ENCODE measurements at regions not wholly inside any gene's neighbourhood (a gene's known extent, or its start where the extent isn't known, plus 50 kb on each side); places are given as distances from the start of the nearest gene placed in this dataset.

- no peak for DNase-seq (ENCODE audit: low read depth in 2 of 2, low spot score in 1 of 2)
Observed at GRCh38 chr3:5270666-5271371, 83.3 kb downstream of the EDEM1 start.

DNA sequence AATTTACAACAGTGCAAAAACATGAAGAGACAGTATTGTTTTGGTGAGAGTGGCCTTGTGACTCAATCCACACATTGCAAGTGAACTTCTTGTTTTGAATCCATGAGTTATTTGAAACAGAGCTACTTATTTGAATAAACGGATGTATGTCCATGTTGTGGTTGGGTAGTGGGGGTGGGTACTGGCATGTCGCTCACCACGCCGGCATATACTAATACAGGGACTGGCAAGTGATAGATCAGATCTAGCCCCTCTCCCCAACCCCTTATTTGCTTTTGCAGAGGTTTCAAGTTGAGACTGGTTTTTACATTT is 83.8 kb downstream of the EDEM1 start:
- no peak for DNase-seq (ENCODE audit: low read depth in 2 of 2, low spot score in 1 of 2)

DNA sequence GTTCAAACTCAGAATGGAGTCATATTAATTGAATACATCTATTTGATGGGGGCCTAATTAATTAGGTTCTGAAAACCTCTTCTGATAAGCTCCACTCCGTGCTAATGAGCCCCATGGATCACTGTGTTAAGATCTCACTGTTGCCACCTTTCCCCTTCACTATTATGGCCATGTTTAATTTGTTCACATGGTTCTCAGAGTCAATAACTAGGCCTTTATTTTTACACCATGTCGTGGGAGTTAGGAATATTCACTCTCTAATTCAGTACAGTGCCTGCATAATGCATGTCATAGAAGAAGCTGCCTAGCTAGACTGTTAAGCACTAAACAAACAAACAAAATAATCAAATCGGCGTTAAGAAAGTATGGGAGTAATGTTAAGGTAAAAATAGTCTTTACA is 84.9 kb downstream of the EDEM1 start:
- DNase-seq (ENCODE audit: low read depth in 2 of 2, low spot score in 1 of 2): no peak

- no peak for DNase-seq (ENCODE audit: low read depth in 2 of 2, low spot score in 1 of 2)
Observed at GRCh38 chr3:5274091-5274490, 86.6 kb downstream of the EDEM1 start.

DNA sequence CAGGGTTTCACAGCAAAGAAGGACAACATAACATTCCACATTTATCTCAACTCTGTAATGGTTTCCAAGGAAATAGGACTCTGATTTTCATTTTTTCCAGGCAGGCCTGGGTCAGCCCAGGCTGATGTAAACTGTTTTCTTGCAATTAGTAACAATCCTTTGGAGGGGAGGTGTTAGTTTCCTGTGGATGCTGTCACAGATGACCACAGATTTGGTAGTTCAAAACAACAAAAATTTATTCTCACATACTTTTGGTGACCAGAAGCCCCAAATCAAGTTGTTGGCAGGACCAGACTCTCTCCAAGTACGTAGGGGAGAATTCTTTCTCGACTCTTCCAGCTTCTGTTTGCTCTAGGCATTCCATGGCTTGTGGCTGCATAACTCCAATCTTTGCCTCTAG is 88.0 kb downstream of the EDEM1 start:
- DNase-seq (ENCODE audit: low read depth in 2 of 2, low spot score in 1 of 2): no peak

GRCh38 chr3:5276934-5277333 is 89.4 kb downstream of the EDEM1 start:
- no peak for DNase-seq (ENCODE audit: low read depth in 2 of 2, low spot score in 1 of 2)

DNA sequence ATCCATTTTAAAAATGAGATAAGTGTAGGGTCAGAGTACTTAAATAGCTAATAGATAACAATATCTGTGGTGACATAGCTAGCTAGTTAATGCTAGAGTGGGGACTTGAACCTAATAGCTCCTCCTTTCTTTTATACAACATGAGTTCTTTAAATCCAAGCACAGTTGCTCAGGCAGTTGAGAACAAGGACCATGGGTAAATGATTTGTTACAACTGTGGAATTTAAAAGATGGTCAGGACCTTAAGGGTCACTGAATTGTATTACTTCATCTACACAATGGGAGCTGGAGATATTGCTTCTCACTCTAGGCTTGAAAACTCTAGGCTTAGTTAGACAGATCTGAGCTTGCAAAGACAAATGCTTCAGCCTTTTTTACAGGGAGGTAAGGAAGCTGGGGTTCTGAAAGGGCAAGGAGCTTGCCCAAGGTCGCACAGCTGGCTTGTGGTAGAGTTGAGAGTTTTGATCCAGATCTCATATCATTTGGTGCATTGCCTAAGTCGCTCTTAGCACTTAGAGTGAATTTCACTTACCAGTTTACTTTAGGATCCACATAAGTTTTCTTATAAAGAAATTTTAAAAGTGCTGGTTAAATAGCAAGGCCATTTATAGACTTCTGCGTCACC is 90.2 kb downstream of the EDEM1 start:
- DNase-seq (ENCODE audit: low read depth in 2 of 2, low spot score in 1 of 2): no peak

- DNase-seq (ENCODE audit: low read depth in 2 of 2, low spot score in 1 of 2): no peak
Observed at GRCh38 chr3:5278666-5279065, 91.2 kb downstream of the EDEM1 start.

GRCh38 chr3:5282703-5283102 is 95.2 kb downstream of the EDEM1 start:
- DNase-seq (ENCODE audit: low read depth in 2 of 2, low spot score in 1 of 2): no peak

DNA sequence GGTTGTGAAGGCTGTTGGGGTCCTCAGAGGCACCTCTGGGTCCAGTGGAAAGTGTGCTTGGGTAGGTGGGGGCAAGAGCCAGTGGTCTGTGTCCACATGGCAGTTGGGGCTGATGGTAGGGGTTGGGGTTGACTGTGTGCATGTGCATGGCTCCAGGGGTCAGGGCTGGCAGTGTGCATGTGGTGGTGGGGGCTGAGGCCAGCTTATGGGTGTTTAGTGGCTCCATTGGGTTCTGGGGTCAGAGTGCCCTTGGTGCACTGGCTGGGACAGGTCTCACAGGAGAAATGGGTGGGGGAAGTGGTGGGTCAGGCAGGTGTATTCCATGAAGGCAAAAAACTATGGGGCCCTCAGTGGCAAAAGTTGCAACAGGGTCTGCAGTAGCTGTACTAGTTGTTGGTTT is 97.9 kb downstream of the EDEM1 start:
- no peak for DNase-seq (ENCODE audit: low read depth in 2 of 2, low spot score in 1 of 2)

GRCh38 chr3:5290915-5291314 is 103.4 kb downstream of the EDEM1 start:
- no peak for DNase-seq (ENCODE audit: low read depth in 2 of 2, low spot score in 1 of 2)

DNA sequence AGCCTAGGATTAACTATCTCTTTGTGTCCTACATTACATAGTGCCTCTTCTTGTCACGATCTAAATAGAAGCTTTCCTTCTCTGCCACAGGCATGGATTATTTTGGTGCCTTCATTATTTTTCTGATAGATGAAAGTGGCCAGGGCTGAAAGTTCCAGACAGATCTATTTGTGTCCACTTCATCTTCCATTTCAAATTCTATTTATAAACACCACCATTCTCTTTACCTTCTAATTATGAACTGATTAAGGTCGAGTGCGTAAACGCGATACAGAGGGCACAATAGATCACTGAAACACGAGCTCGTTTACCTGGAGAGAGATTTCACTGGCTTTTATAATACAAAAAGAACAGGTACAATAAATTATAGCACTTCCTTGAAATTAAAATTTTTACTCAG is 105.0 kb downstream of the EDEM1 start:
- DNase-seq (ENCODE audit: low read depth in 2 of 2, low spot score in 1 of 2): no peak

GRCh38 chr3:5293207-5293606 is 105.7 kb downstream of the EDEM1 start:
- no peak for DNase-seq (ENCODE audit: low read depth in 2 of 2, low spot score in 1 of 2)

GRCh38 chr3:5294356-5294755 is 106.8 kb downstream of the EDEM1 start:
- DNase-seq (ENCODE audit: low read depth in 2 of 2, low spot score in 1 of 2): no peak

DNA sequence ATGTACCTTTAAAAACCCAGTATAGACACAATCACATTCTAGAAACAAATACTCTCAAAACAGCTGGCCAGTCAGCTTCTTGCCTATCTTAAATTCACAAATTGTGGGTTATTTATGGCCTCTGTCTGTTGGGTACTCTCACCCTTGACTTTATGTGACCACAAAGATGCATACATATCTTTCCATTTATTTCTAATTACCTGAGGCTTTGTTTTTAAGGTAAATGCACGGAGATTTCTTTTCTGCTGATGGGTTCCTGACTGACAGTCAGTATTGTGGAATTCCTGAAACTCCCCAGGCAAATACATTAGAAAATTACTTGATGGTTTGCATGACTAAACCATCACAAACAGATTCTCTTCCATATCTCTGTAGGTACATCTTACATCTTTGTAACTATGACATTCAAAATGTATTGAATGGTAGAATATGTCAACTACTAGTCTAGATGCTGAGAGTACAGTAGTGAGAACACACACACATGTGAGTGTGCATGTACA is 107.7 kb downstream of the EDEM1 start:
- DNase-seq (ENCODE audit: low read depth in 2 of 2, low spot score in 1 of 2): no peak

GRCh38 chr3:5296362-5296761 is 108.9 kb downstream of the EDEM1 start:
- DNase-seq (ENCODE audit: low read depth in 2 of 2, low spot score in 1 of 2): no peak

DNA sequence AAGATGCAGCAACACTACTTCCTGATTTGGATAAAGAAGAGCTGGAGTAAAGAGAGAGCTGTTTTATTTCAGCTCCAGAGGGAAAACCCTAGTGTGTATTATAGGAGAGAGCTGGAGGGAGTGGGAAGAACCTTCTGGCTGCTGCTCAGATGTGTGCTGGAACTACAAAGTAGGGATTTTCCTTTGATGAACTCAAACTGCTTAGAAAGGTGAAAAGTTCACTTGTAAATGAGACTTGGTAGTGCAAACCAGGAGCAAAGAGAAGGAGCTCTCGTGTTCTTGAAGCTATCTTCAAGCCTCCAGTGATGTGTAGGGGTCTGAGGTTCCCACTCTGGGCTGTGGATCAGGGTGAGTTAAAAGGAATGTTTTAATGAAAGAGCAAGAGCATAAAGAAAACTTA is 110.4 kb downstream of the EDEM1 start:
- no peak for DNase-seq (ENCODE audit: low read depth in 2 of 2, low spot score in 1 of 2)

DNA sequence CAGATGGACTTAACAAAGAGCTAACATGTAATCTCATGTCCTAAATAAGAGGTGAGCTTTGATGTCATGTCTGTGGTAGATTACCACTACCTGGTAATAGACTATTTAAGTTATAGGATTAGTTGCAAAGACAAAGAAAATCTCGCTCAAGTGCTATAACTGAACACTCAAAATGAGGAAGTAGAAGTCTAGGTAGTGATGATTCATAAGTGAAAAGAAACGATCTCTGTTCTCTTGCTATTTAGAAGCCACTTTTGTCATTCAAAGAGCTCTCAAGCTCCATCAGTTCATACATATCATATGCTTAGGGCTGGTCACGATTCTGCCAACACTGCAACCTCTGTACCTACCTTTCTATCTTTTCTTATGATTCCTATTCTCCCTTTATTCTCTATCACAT is 110.9 kb downstream of the EDEM1 start:
- DNase-seq (ENCODE audit: low read depth in 2 of 2, low spot score in 1 of 2): no peak

DNA sequence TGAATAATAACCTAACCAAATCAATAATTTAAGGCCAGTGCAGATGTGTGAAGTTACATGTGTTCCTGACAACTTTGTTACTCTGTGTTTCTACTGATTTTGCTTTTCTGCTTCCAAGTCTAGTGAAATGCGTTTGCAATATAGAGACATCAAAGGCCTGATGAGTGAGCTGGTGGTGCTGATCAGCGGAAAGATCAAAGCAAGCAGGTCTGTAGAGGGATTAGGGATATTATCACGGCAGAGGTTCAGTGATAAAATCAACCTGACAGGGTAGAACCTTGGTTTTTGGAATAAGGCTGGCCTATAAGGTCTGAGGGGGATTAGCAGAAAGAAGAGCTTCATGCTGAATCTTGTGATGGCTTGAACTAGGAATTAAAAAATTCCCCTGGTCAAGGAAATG is 111.7 kb downstream of the EDEM1 start:
- DNase-seq (ENCODE audit: low read depth in 2 of 2, low spot score in 1 of 2): no peak

- no peak for DNase-seq (ENCODE audit: low read depth in 2 of 2, low spot score in 1 of 2)
Observed at GRCh38 chr3:5300638-5301037, 113.1 kb downstream of the EDEM1 start.

DNA sequence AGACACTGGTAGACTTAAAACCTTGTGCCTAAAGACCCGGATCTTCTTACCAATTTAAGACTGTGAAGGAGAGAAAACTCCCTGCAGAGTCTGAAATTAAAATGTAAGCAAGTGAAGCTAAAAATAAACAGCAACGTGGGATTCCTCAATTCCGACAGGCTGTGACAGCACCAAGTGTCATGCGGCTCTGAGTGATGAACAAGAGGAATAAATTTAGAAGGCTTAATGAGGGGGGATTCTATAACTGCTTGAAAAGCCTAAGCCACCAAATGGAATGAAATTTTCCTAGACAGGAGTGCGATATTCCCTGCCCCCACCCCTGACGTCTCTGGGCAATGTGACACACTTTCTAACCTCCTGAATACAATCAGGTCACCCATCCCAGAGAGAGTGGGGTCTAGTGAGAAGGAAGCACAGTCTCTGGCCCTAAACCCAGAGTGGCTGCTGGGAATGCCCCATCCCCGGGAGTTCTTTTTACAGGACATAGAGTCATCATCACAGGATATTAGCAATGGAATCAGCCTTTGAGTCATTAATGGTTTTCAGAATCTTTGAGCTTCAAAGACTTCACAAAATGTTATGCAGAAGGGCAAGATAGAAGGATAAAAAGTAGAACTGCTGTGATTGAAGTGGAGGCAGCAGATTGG is 114.3 kb downstream of the EDEM1 start:
- no peak for DNase-seq (ENCODE audit: low read depth in 2 of 2, low spot score in 1 of 2)

DNA sequence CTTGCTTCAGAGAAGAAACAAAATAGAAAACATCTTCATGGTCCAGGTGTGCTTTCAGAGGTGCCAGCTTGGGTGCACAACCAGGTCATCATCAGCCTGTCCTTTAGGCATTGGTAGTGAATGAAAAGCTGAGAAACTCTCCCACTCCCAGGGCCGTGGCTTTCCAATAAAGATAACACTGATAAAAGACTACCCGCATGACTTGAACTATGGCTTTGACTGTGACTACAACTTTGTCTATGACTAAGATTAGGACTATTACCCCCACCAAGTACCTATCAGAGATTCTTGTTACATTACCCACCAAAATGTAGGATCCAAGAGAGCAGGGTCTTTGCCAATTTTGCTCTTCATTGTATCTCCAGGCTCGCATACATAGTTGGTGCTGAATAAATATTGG is 115.2 kb downstream of the EDEM1 start:
- no peak for DNase-seq (ENCODE audit: low read depth in 2 of 2, low spot score in 1 of 2)

DNA sequence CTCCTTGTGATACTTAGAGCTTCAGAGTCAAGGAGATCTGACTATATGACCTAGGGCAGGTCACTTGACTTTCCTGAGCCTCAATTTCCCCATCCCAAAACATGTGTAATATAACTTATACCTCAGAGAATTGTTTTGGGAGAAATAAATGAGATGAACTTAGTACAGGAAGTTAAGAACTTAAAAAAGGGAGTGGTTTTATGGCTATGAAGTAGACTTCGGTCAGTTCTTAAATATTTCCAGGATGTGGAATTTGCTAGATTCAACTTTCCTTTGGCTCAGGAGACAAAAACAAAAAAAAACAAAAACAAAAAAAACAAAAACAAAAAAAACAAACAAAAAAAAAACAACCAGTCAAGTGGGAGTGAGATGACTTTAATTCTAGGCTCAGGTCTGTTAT is 116.7 kb downstream of the EDEM1 start:
- DNase-seq (ENCODE audit: low read depth in 2 of 2, low spot score in 1 of 2): no peak
